GM12878 (cell line): ENCODE measurements at regions not wholly inside any gene's neighbourhood (a gene's known extent, or its start where the extent isn't known, plus 50 kb on each side); places are given as distances from the start of the nearest gene placed in this dataset.

Source experiments
- ATAC-seq: fragments of 200-7000 bp; cut with Tn5 transposase; 3 replicates; pipeline ENCODE4 v1.9.1; 2020; ENCODE audit warnings: mild to moderate bottlenecking, moderate library complexity
- BruUV-seq: library from RNA; stranded (reverse); fragments of 400-500 nt; replicated peaks from 2 replicates; lab custom pipeline; 2021; lab: Mats Ljungman, UMichigan
- CTCF ChIA-PET: fragments of 300-600 bp; sonication (Branson Sonifier 250); formaldehyde crosslinking; extraction: SDS; loops from one replicate; lab custom pipeline; 2021; ENCODE audit warnings: inconsistent platforms; lab: Yijun Ruan, JAX
- POLR2A ChIA-PET: fragments of 350-600 bp; formaldehyde crosslinking; extraction: SDS; loops from one replicate; lab custom pipeline; 2021; ENCODE audit warnings: inconsistent platforms; lab: Charles Lee
- RAD21 ChIA-PET: fragments of 300-600 bp; sonication (Branson Sonifier 250); formaldehyde crosslinking; loops from one replicate; lab custom pipeline; 2023; ENCODE audit warnings: antibody characterized with exemption; ENCODE audit not compliant: unreplicated experiment; lab: Charles Lee
- SMC1A ChIA-PET: fragments of 300-600 bp; sonication (Branson Sonifier 250); formaldehyde crosslinking; loops from one replicate; lab custom pipeline; 2023; ENCODE audit not compliant: unreplicated experiment, uncharacterized antibody; lab: Charles Lee
- DNase-seq: peaks from one replicate; pipeline ENCODE4 v3.0.0-alpha.2; 2011; ENCODE audit warnings: low read depth, low spot score
- FAIRE-seq: peaks from 3 replicates; lab custom pipeline; 2011; peaks lifted over from hg19 to GRCh38; lab: Jason Lieb, UNC
- H2AFZ ChIP-seq: 2 replicates; pipeline ENCODE4 v1.6.0; 2011; ENCODE audit warnings: low read depth, low read length, control low read depth; ENCODE audit not compliant: control insufficient read depth
- H3K27ac ChIP-seq: 2 replicates; pipeline ENCODE4 v1.5.1; 2011; ENCODE audit warnings: control low read depth; ENCODE audit not compliant: control insufficient read depth, insufficient read depth
- H3K27me3 ChIP-seq, 2 experiments: replicated peaks in 1 of 2; 2 replicates each; pipeline versions ENCODE4 v1.6.0 to v1.6.1; 2011; ENCODE audit warnings: low read length in 1 of 2; ENCODE audit not compliant: control insufficient read depth in 2 of 2, insufficient read depth in 2 of 2
- H3K36me3 ChIP-seq, 2 experiments: 2 replicates each; pipeline ENCODE4 v1.5.1; 2011; ENCODE audit warnings: low read length in 1 of 2; ENCODE audit not compliant: control insufficient read depth in 2 of 2, insufficient read depth in 2 of 2
- H3K4me1 ChIP-seq: 2 replicates; pipeline ENCODE4 v1.6.1; 2011; ENCODE audit warnings: mild to moderate bottlenecking, low read length, moderate library complexity, mixed read lengths; ENCODE audit not compliant: control insufficient read depth, insufficient read depth
- H3K4me2 ChIP-seq: 2 replicates; pipeline ENCODE4 v1.6.0; 2011; ENCODE audit warnings: control low read depth; ENCODE audit not compliant: control insufficient read depth, insufficient read depth
- H3K4me3 ChIP-seq: fragments of 200-600 bp; sonication (generic); 2 replicates; pipeline ENCODE4 v1.5.1; 2016
- H3K79me2 ChIP-seq: 2 replicates; pipeline ENCODE4 v1.6.0; 2011; ENCODE audit warnings: low read length; ENCODE audit not compliant: control insufficient read depth, insufficient read depth
- H3K9ac ChIP-seq: 2 replicates; pipeline ENCODE4 v1.8.0; 2011; ENCODE audit warnings: low read length, control low read depth, mixed read lengths; ENCODE audit not compliant: control insufficient read depth, insufficient read depth
- H3K9me3 ChIP-seq: replicated peaks from 3 replicates; pipeline ENCODE4 v1.5.1; 2011; ENCODE audit warnings: mild to moderate bottlenecking, low read length; ENCODE audit not compliant: control insufficient read depth, insufficient read depth
- H4K20me1 ChIP-seq: 2 replicates; pipeline ENCODE4 v1.6.0; 2011; ENCODE audit not compliant: control insufficient read depth, insufficient read depth
- CEBPB ChIP-seq, 2 experiments: fragments of 150-350 bp in 1 of 2; IDR thresholded peaks; 2 replicates each; pipeline ENCODE4 v1.6.1; 2012 to 2014; ENCODE audit warnings: low read depth in 2 of 2, low read length in 2 of 2, borderline replicate concordance in 1 of 2, inconsistent platforms in 1 of 2
- GATAD2B ChIP-seq: fragments of 450-650 bp; conservative IDR thresholded peaks from 2 replicates; pipeline ENCODE4 v1.6.1; 2017; ENCODE audit warnings: low read depth, mild to moderate bottlenecking, moderate library complexity
- IKZF2 ChIP-seq, 2 experiments: fragments of 450-650 bp; IDR thresholded peaks; 2 replicates each; pipeline ENCODE4 v1.6.1; 2017; ENCODE audit warnings: mild to moderate bottlenecking in 2 of 2, moderate library complexity in 2 of 2
- RELA ChIP-seq: fragments of 450-650 bp; IDR thresholded peaks from 2 replicates; pipeline ENCODE4 v1.8.0; 2014; ENCODE audit warnings: borderline replicate concordance; ENCODE audit not compliant: partially characterized antibody
- SPI1 ChIP-seq: IDR thresholded peaks from 2 replicates; pipeline ENCODE4 v1.6.1; 2011; ENCODE audit warnings: low read depth, mild to moderate bottlenecking, low read length, moderate library complexity, borderline replicate concordance; ENCODE audit not compliant: insufficient read depth
- SREBF2 ChIP-seq: IDR thresholded peaks from 2 replicates; pipeline ENCODE4 v1.6.1; 2012; ENCODE audit warnings: mild to moderate bottlenecking, low read length
- ZNF384 ChIP-seq: IDR thresholded peaks from 2 replicates; pipeline ENCODE4 v1.6.1; 2012; ENCODE audit warnings: low read depth, mild to moderate bottlenecking, low read length, improper control_type of control experiment, borderline replicate concordance
- WGBS: methylation state at CpG from one replicate; pipeline ENCODE4 v1.1.6; 2016; ENCODE audit warnings: low lambda C conversion rate; ENCODE audit not compliant: insufficient replicate concordance, insufficient coverage; ENCODE audit errors: missing lambda C conversion rate; 5-methylcytosine and 5-hydroxymethylcytosine counted together
- in situ Hi-C: fragments of 300-500 bp; cut with MboI; formaldehyde crosslinking; loops from 9 replicates; pipeline ENCODE4 v1.14.3; 2018; ENCODE audit warnings: mixed read lengths
- intact Hi-C: fragments of 100-400 bp; cut with micrococcal nuclease; formaldehyde crosslinking; loops from one replicate; pipeline ENCODE4 v1.14.2; 2022; ENCODE audit not compliant: unreplicated experiment

DNA sequence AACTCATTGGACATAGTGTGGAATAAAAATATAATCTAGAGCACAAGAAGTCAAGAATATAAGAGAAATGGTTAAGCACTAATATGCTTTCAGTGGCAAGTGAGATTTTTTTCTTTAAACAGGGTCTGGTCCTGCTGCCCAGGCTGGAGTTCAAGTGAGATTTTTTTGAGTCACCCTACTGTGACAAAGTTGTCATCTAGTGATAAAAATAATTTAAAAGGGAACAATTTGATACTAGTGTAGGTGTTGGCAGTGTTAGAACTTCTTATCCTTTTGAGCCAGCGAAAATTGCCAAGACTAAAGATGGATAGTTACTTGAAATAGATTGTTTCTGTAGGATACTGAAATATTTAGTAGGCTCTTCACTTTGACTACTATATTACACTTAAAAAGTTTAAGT is 67.9 kb upstream of the TECRL start:
- ATAC-seq (no peak), DNase-seq (no peak), FAIRE-seq (no peak)
- Histone ChIP-seq H3K27me3 (no peaks in the 10 kb centered on the region), H3K4me2 (no peak overlapping the region), H3K4me3 (no peak overlapping the region), H3K9ac (no peak overlapping the region), H3K79me2 (no peaks in the 10 kb centered on the region), H3K4me1 (no peaks in the 10 kb centered on the region), H2AFZ (no peak overlapping the region), H3K9me3 (no peaks in the 10 kb centered on the region), H3K27ac (no peak overlapping the region), H3K36me3 (no peaks in the 10 kb centered on the region), H4K20me1 (no peaks in the 10 kb centered on the region)
- intact Hi-C loops, result no loop called here
- CTCF ChIA-PET, result no interaction called here
- 0% methylated on average over 1 of the region's 1 CpG for WGBS
- TF ChIP-seq GATAD2B, result no peak
- SMC1A ChIA-PET, result no interaction called here
- in situ Hi-C loops, result no loop called here
- RAD21 ChIA-PET, result no interaction called here
- POLR2A ChIA-PET, result no interaction called here
- no TSS peak for BruUV-seq

DNA sequence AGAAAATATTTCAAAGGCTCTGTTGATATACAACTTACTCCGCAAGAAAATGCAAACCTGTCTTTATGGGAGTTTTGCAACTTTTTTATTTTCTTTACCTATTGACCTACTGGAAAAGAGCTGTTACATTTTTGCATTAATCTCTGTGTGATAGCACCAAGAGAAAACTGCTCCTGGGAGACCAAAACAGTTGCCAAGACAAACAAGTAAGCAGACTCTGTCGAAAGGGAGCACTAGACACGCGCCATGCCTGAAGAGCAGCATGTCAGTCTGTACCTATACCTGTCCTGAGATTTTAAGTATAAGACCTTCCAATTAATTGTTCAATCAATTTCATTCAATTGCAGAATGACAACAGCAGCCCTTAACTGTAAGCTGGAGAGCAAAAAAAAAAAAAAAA is 56.0 kb upstream of the TECRL start:
- H3K27ac ChIP-seq, result no peak overlapping the region
- in situ Hi-C loops, result no loop called here
- ATAC-seq (no peak), FAIRE-seq (no peak), DNase-seq (no peak)
- 34% methylated on average over 4 of the region's 4 CpGs for WGBS
- TF ChIP-seq ZNF384 (no peak), SPI1 (no peak), SREBF2 (no peak), RELA (no peak), CEBPB (IDR thresholded peaks at IDR 0.05; ENCODE audit: borderline replicate concordance in 1 of 2, low read depth in 2 of 2, low read length in 2 of 2) (no peak), IKZF2 (IDR thresholded peaks at IDR 0.05) (no peak)
- BruUV-seq, result no TSS peak
- ChIA-PET POLR2A (no interaction called here), RAD21 (no interaction called here), CTCF (no interaction called here), SMC1A (no interaction called here)
- H3K36me3 ChIP-seq, result no peaks in the 10 kb centered on the region
- no peaks in the 10 kb centered on the region for H4K20me1 ChIP-seq
- intact Hi-C loops, result no loop called here
- no peak overlapping the region for H2AFZ ChIP-seq
- H3K4me1 ChIP-seq, result no peaks in the 10 kb centered on the region
- no peaks in the 10 kb centered on the region for H3K9me3 ChIP-seq
- no peaks in the 10 kb centered on the region for H3K27me3 ChIP-seq
- no peaks in the 10 kb centered on the region for H3K79me2 ChIP-seq
- H3K4me3 ChIP-seq, result no peak overlapping the region
- H3K4me2 ChIP-seq, result no peak overlapping the region
- H3K9ac ChIP-seq, result no peak overlapping the region
